ENCODE measurements at regions not wholly inside any gene's neighbourhood (a gene's known extent, or its start where the extent isn't known, plus 50 kb on each side); places are given as distances from the start of the nearest gene placed in this dataset.
"Not testable (repeated sequence)": the region's sequence is repeated elsewhere in the genome, so short reads cannot be mapped to it uniquely, and the experiment has no call there.

GRCh38 chr1:120465900-120466299 is 51.1 kb downstream of the NBPF8 start:
- not testable (repeated sequence) for DNase-seq (ENCODE audit: low read depth)

GRCh38 chr1:120477663-120478062 is 62.8 kb downstream of the NBPF8 start:
- not testable (repeated sequence) for DNase-seq (ENCODE audit: low read depth); H3K4me3 ChIP-seq (ENCODE audit: low read depth, low read length)

More at GRCh38 chr1:120465900-120466299, 51.1 kb downstream of the NBPF8 start:
- H3K4me3 ChIP-seq (ENCODE audit: low read depth, low read length): not testable (repeated sequence)

- not testable (repeated sequence) for DNase-seq (ENCODE audit: low read depth); H3K4me3 ChIP-seq (ENCODE audit: low read depth, low read length)
Measured at GRCh38 chr1:120478400-120478799, 63.6 kb downstream of the NBPF8 start.

GRCh38 chr1:120487542-120487941 is 72.7 kb downstream of the NBPF8 start:
- H3K4me3 ChIP-seq (ENCODE audit: low read depth, low read length); DNase-seq (ENCODE audit: low read depth): not testable (repeated sequence)

GRCh38 chr1:120489217-120489616 is 74.4 kb downstream of the NBPF8 start:
- not testable (repeated sequence) for DNase-seq (ENCODE audit: low read depth)

GRCh38 chr1:120497145-120497544 is 82.3 kb downstream of the NBPF8 start:
- not testable (repeated sequence) for DNase-seq (ENCODE audit: low read depth); H3K4me3 ChIP-seq (ENCODE audit: low read depth, low read length)

More at GRCh38 chr1:120489217-120489616, 74.4 kb downstream of the NBPF8 start:
- not testable (repeated sequence) for H3K4me3 ChIP-seq (ENCODE audit: low read depth, low read length)

GRCh38 chr1:120503284-120503683 is 88.4 kb downstream of the NBPF8 start:
- not testable (repeated sequence) for DNase-seq (ENCODE audit: low read depth); H3K4me3 ChIP-seq (ENCODE audit: low read depth, low read length)

GRCh38 chr1:120506352-120506751 is 91.5 kb downstream of the NBPF8 start:
- not testable (repeated sequence) for H3K4me3 ChIP-seq (ENCODE audit: low read depth, low read length); DNase-seq (ENCODE audit: low read depth)

GRCh38 chr1:120508351-120508750 is 93.5 kb downstream of the NBPF8 start:
- not testable (repeated sequence) for H3K4me3 ChIP-seq (ENCODE audit: low read depth, low read length); DNase-seq (ENCODE audit: low read depth)

GRCh38 chr1:120509258-120509657 is 94.4 kb downstream of the NBPF8 start:
- H3K4me3 ChIP-seq (ENCODE audit: low read depth, low read length); DNase-seq (ENCODE audit: low read depth): not testable (repeated sequence)

- H3K4me3 ChIP-seq (ENCODE audit: low read depth, low read length); DNase-seq (ENCODE audit: low read depth): not testable (repeated sequence)
Measured at GRCh38 chr1:120513099-120513498, 98.3 kb downstream of the NBPF8 start.

GRCh38 chr1:120513531-120513930 is 98.7 kb downstream of the NBPF8 start:
- DNase-seq (ENCODE audit: low read depth); H3K4me3 ChIP-seq (ENCODE audit: low read depth, low read length): not testable (repeated sequence)

GRCh38 chr1:120519196-120519595 is 104.4 kb downstream of the NBPF8 start:
- not testable (repeated sequence) for DNase-seq (ENCODE audit: low read depth)

GRCh38 chr1:120524416-120524815 is 109.6 kb downstream of the NBPF8 start:
- H3K4me3 ChIP-seq (ENCODE audit: low read depth, low read length); DNase-seq (ENCODE audit: low read depth): not testable (repeated sequence)

More at GRCh38 chr1:120519196-120519595, 104.4 kb downstream of the NBPF8 start:
- not testable (repeated sequence) for H3K4me3 ChIP-seq (ENCODE audit: low read depth, low read length)

- H3K4me3 ChIP-seq (ENCODE audit: low read depth, low read length); DNase-seq (ENCODE audit: low read depth): not testable (repeated sequence)
Measured at GRCh38 chr1:120525386-120525785, 110.6 kb downstream of the NBPF8 start.

- DNase-seq (ENCODE audit: low read depth); H3K4me3 ChIP-seq (ENCODE audit: low read depth, low read length): not testable (repeated sequence)
Measured at GRCh38 chr1:120529475-120530089, 114.7 kb downstream of the NBPF8 start.

GRCh38 chr1:120531455-120531854 is 116.6 kb downstream of the NBPF8 start:
- H3K4me3 ChIP-seq (ENCODE audit: low read depth, low read length); DNase-seq (ENCODE audit: low read depth): not testable (repeated sequence)

GRCh38 chr1:120534361-120535047 is 119.7 kb downstream of the NBPF8 start:
- DNase-seq (ENCODE audit: low read depth); H3K4me3 ChIP-seq (ENCODE audit: low read depth, low read length): not testable (repeated sequence)

- peak; percentile 66 for DNase-seq (ENCODE audit: low read depth)
- H3K4me3 ChIP-seq (ENCODE audit: low read depth, low read length): not testable (repeated sequence)
Measured at GRCh38 chr1:120535052-120535451, 120.2 kb downstream of the NBPF8 start.

GRCh38 chr1:120541394-120541793 is 126.6 kb downstream of the NBPF8 start:
- not testable (repeated sequence) for DNase-seq (ENCODE audit: low read depth); H3K4me3 ChIP-seq (ENCODE audit: low read depth, low read length)
